GM12873 (cell line): ENCODE measurements at regions not wholly inside any gene's neighbourhood (a gene's known extent, or its start where the extent isn't known, plus 50 kb on each side); places are given as distances from the start of the nearest gene placed in this dataset.

Source experiments
- TF ChIP-seq, protein P1 (sequence below): IDR thresholded peaks from 2 replicates; pipeline ENCODE4 v1.5.1; 2012; ENCODE audit warnings: low read depth, mild to moderate bottlenecking, moderate library complexity, low read length, control low read depth; ENCODE audit not compliant: insufficient read depth; ENCODE audit errors: missing control alignments

DNA sequence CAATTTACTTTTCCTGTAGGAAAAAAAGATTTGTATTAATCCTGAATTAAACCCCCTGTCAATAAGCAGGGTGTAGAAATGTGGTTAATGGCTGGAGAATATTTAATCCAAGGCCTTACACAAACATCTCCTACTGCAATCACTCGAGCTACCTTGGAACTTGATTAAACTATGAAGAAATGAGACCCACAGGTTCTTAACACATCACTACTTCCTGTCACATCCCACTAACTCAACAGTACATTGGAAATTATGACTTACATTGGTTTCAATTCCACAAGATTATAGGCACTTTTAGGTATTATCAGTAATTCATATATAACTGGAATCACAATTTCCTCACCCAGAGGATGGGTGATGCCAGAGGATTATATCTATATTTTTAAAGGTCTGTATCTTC is 480.3 kb downstream of the MRPL39 start:
- TF ChIP-seq, protein P1, sequence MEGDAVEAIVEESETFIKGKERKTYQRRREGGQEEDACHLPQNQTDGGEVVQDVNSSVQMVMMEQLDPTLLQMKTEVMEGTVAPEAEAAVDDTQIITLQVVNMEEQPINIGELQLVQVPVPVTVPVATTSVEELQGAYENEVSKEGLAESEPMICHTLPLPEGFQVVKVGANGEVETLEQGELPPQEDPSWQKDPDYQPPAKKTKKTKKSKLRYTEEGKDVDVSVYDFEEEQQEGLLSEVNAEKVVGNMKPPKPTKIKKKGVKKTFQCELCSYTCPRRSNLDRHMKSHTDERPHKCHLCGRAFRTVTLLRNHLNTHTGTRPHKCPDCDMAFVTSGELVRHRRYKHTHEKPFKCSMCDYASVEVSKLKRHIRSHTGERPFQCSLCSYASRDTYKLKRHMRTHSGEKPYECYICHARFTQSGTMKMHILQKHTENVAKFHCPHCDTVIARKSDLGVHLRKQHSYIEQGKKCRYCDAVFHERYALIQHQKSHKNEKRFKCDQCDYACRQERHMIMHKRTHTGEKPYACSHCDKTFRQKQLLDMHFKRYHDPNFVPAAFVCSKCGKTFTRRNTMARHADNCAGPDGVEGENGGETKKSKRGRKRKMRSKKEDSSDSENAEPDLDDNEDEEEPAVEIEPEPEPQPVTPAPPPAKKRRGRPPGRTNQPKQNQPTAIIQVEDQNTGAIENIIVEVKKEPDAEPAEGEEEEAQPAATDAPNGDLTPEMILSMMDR = no peak

DNA sequence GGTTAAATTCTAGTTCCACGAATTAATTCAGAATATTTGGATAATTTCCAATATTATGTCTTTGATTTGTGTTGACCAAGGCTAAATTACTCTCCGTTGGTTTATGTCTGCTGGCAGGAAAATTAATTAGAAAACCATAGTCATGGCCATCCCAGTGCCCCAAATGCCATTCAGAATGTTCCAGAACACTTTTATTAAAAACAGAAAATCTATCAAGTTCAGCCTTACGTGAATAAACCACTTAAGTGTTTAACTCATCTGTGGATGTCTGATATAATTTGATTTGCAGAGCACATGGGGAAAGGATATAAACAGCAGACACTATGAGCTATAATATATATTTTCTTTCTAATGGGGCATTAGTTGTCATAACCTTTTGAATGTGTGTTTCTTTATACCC is 480.7 kb downstream of the MRPL39 start:
- TF ChIP-seq, protein P1 = no peak

DNA sequence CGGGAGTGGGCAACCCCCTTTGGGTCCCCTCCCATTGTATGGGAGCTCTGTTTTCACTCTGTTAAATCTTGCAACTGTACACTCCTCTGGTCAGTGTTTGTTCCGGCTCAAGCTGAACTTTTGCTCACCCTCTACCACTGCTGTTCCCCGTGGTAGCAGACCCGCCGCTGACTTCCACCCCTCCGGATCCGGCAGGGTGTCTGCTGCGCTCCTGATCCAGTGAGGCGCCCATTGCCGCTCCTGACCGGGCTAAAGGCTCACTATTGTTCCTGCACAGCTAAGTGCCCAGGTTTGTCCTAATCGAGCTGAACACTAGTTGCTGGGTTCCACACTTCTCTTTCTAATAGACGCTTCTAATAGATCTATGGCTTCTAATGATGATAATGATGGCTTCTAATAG is 488.6 kb downstream of the MRPL39 start:
- TF ChIP-seq, protein P1 = no peak

DNA sequence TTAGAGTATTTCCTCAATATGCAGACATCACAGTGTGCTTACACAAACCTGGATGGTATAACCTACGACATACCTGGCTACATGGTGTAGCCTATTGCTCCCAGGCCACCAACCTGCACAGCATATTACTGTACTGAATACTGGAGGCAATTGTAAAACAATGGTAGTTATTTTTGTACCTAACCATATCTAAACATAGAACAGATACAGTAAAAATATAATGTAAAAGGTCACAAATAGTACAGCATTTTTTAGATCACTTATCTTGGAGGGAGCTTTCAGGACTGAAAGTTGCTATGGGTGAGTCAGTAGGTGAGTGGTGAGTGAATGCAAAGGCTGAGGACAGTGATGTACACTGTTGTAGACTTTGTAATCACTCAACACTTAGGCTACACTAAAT is 492.3 kb downstream of the MRPL39 start:
- TF ChIP-seq, protein P1 = no peak

DNA sequence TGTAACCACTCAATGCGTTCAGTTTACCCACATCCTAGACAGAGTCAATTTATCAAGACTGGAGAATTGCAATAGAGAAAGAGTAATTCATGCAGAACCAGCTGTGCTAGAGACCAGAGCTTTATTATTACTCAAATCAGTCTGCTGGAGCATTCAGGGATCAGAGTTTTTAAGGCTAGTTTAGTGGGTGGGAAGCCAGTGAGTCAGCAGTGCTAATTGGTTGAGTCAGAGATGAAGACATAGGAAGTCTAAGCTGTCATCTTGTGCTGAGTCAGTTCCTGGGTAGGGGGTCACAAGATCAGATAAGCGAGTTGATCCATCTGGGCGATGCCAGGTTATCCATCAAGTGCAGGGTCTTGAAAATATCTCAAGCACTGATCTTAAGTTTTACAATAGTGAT is 499.6 kb downstream of the MRPL39 start:
- TF ChIP-seq, protein P1 = no peak

DNA sequence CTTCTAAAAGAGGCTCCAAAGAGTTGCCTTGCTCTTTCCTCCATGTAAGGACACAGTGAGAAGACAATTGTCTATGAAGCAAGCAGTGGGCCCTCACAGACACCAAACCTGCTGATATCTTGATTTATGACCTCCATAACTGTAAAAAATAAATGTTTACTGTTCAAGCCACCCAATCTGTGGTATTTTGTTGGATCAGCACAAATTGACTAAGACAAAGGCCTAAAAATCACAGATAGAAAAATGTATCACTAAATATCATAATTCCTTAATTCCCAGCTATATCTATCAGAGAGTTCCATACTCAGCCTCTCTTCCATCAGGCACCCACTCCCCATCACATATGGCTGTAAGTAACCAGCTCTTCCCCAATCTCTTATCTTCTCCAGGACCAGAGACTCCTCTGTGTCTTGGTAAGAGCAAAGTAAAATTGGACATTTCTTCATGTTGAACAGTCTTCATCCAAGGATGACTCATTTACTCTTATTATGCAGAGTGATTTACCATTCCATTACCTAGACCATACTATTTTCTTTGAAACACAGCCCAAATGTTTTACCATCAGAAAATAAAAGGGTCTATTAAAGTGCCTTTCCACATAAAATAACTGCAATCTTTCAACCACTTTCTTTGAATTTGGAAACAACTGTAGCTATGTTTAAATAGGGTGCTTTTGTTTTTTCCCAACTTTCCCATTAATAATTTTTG is 503.6 kb downstream of the MRPL39 start:
- TF ChIP-seq, protein P1 = no peak

DNA sequence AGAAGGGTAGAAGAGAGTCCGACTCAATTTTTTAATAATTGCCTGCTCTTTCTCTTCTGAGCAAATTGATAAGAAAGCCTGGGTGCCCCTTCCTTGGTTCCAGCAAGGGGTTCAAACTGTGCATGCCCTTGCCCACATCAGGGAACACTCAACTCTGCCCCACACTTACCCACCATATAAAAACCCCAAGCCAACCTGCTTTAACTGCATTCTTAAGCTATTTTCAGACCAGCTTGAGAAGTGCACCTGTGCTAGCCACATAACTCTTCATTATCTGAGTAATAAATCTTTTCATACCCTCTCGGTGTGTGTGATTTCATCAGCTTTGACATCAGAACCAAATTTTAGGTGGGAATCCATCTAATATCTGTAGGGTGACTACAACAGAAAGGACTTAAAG is 509.6 kb downstream of the MRPL39 start:
- TF ChIP-seq, protein P1 = no peak
